ENCODE measurements at regions not wholly inside any gene's neighbourhood (a gene's known extent, or its start where the extent isn't known, plus 50 kb on each side); places are given as distances from the start of the nearest gene placed in this dataset.
A peak's percentile ranks its signal among the peaks of the same experiment; 100 is the strongest.

DNA sequence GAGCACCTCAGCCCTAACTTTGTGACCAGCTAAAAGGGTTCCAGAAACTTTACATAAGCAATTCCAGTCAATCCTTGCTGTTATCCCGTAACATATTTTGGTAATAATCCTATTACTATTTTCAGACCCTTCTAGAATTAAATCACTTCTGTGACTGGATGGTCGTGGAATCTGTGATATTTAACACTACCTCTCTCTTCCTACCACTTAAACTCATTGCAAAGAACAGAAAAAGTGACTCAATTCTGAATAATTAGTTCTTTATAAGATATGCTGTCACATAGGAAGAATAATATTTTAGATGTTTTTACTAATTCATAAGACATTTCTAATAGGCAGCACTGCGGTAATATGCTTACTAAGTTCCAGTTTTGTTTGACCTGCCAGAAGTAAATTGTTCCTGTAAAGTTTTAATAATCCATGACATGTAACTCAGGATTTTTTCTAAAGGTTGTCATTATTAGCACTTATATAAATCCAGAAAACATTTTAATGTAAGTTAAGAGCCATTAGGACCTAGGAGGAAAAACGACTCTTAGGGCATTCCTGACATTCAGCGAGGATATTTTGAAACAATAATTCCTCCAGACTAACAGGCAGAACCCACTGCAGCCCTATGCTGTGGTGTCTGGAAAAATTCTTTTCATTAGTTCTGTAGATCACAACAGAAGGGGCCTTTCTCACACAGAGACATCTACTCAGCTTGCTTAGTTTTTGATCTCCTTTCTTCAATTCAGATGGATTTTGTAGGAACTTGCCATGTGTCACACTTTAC is 113.3 kb upstream of the MBNL1 start:
- no peak for DNase-seq

DNA sequence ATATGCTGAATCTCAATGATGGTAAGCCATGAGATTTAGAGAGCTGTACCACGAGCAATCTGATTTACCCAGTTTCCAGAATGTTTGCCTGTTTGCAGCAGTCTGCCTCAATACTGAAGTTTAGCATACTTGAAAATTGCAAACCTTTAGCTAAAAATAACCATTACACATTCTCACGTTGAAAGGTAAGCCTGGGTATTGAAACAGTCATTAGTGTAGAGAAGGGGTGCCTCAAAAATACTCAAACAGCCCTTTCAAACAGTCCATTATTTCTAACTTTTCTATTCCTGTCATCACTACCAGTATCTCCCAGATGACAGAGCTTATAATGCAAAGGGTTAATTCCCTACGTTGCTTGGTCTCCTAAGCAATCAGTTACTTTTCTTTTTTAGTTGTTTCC is 111.8 kb upstream of the MBNL1 start:
- no peak for DNase-seq

DNA sequence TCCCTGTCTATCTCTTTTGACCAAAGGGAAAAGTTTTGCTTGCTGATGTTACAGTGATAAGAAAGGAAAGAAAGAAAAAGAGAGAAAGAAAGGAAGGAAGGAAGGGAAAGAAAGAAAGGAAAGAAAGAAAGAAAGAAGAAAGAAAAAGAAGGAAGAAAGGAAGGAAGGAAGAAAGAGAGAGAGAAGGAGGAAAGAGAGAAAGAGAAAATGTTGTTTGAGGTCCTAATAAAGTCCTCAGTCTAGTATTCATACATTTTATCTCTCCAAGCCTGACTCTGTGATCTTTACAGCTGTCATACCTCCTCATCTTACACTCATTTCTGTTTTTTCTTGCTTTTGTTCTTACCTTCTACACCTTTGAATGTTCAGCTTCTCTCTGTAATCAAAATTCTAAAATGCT is 111.4 kb upstream of the MBNL1 start:
- no peak for DNase-seq

DNA sequence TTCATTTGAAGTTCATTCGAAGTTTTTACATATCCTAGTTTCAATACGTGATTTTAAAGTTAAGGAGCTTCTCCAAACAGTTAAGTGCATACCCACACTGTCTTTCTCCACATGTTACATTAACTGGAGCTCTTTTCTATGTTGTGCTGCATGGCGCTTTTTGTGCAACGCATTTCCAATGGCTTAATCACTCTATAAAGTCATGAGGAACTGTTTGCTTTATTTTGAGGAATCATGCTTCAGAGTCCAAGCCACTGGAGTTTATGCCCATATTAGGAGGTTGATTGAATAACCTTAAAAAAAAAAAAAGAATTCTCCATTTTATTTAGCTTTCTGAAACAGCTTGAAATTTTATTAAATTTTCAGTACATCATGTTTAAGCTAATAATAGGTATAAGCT is 109.4 kb upstream of the MBNL1 start:
- DNase-seq, result no peak

DNA sequence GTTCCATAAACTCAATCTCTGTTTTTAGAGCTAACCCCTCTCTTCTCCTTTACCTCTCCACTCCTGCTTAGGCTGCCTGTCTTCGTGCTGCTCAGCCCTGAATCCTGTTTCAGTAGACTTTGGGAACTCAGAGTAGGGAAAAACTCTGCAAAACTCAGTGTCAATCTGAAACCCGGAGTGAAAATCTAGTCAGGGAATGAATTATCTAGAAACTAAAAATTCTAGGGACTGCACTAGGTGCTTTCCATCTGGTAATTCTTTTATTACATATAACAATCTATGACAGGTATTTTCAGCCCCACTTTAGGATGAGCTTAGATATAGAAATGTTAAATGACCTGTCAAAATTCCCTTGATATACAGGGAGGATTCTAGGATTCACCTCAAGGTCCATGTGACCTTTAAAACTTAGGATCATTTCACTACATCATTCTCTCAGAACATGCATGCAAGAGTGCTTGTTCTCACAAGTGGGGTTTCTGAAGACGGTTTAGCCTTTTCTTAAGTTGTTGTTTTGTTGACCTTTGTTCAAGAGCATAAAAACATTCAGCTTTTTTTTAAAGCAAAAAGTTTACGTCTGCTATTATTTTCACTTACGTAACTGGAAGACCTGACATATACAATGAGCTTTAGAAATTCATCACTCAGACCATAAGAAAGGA is 108.2 kb upstream of the MBNL1 start:
- no peak for DNase-seq

DNA sequence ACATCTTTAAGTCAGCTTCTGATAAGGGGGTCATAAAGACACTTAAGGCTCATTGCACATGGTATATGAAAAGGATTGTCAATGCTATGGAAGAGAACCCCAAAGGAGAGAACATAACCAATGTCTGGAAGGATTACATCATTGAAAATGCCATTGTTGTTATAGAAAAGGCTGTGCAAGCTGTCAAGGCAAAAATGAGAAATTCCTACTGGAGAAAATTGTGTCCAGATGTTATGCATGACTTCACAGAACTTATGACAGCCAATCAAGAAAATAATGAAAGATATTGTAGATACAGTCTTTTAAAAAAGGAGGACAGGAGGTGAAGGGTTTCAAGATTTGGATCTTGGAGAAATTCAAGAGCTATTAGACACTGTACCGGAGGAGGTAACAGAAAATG is 96.3 kb upstream of the MBNL1 start:
- DNase-seq, result no peak

DNA sequence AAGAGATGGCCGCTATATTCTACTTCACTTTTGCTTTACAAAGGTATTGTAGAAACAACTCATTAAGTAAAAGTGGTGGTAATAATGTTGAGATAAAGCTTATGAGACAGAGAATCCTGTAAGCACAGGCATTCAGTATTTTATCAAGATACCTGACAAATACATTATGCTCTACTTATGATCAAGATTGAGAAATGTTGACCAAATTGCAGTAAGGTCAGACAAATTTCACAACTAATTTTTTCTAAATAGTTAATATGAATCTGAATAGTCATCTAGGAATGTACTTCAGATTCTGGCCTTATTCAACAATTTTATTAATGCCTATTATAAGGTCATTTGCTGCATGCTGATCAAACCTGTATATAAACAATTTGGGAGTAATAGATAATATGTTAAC is 95.1 kb upstream of the MBNL1 start:
- no peak for DNase-seq

DNA sequence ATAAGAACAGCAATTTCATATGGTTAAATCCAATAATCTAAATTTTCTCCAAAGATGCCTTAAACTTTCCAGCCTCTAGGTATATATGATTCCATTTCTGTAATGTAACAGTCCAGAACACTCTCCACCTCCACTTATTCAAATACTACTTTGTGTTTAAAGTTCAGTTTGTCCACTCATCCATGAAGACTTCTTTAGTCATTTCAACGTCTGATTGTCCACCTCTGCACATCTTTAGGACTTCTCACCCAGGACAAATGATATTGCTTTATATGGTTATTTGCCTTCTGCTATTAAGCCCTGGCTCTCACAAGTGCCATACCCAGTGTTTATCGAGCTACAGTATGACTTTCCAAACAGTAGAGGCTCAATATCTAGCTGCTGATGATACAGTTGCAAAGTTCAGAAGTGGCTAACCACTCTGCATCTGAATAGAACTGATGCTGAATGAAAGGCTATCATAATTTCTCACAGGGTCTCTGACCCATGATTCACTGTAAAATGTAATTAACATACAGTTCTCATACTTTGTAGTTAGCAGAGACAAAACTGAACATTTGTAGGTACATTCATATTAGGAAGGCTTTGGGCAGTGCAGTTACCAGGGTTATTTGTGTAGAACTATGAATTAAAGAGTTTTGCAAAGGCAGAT is 93.7 kb upstream of the MBNL1 start:
- no peak for DNase-seq

DNA sequence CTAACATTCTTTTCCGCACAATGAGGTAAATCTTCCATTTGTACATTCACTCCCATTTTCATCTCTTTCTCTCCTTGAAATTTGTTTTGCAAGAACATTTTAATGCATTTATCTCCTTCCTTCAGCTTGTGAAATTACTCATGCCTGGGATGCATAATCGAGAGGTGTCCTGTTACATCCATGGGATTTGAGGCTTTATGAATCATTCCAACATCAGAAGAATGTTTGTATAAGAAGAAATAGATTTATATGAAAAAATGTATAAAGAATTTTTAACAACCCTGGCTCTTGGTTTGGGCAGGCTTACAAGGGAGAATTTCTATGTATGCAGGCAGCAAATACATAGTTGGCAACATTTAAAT is 93.2 kb upstream of the MBNL1 start:
- DNase-seq, result no peak

DNA sequence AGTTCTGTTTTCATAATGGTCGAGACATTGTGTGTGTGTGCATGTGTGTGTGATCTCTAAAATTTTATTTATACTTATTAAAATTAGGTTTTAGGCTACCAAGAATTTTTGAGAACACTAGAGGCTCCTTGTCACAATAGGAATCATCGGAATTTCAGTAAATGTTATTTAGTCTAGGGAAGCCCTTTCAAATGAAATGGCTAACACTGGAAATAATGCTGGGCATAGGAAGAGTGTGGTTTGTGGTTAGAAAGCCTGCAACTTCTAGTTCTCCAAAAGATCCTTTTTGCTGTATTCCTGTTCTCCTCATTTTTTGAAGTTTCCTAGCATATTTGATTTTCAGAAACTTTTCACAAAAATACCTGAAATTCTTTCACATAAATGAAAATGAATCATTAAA is 92.5 kb upstream of the MBNL1 start:
- DNase-seq, result no peak

DNA sequence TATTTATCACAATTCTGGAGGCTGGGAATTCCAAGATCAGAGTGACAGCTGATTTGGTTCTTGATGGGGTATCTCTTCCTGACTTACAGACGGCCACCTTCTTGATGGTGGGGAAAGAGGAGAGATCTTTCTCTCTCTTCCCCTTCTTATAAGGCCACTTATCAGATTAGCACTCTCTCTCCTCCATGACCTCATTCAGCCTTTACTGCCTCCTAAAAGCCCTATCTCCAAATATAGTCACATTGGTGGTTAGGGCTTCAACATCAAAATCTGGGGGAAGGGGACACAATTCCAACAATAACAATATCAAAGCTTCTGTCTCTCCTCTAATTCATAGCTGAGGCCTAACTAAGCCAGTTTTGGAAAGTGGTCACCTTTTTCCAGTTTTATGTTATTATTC is 91.7 kb upstream of the MBNL1 start:
- no peak for DNase-seq

DNA sequence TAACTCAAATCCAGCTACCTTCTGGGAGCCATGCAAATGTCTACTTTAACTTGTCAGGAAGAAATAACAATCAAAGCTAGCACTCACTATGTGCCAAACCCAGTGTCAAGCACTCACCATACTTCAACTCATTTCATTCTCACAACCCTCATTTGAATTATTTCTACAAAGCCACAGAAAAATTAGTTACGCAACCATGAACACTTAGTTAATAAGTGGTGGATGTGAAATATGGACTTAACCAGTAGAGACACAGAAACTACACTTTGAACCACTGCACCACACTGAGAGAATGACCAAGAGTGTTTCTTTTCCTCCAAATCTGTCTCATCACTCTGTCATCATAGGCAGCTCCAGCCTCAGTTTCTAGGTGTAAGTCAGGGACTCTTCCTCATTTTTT is 91.0 kb upstream of the MBNL1 start:
- no peak for DNase-seq

DNA sequence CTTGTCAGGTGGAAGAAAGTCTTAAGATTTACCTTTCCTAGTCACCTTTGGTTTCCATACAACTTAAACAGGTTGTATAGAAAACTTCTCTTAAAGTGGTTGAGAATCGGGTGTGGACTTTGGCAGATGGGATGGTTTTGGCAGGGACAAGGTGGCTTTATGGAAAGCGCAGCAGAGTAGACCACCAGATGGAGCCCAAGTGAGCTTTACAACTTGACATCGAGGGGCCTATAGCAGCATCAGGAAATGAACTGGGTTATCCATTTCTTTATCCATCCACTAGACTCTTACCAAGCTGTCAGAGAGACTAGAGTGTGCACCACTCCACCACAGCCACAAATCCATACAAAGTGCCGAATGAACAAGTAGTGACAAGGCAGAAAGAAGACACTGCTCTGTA is 85.3 kb upstream of the MBNL1 start:
- DNase-seq, result peak; percentile 42

DNA sequence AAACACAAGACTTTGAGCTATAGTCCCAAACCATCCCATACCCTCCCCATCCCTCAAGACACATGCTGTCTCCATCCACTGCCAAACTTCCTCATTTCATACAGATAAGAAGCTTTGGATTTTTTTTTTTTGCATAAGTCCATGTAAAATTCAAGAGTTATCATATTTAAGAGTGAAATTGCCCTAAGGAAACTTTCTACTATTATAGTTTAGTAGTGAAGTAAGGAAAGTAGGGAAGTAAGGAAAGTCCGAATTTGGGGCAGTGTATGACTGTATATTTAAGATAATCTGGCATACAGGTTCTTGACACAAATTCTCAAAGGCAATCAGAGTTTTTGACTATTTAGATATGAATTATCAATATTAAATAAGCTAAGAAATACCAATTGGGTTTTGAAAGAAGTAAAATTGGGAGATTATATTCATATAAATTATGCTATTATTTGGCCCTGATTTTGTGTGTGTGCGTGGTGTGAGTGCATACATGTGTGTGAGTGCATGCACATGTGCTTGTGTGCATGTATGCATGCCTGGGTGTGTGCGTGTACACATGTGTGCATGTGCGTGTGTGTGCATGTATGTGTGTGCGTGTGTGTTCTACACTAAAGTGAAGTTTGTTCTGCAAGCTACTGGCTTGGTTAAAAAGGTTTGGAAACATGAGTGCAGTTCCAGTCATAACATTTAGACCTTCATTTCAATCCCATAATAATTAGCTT is 83.6 kb upstream of the MBNL1 start:
- DNase-seq, result no peak

DNA sequence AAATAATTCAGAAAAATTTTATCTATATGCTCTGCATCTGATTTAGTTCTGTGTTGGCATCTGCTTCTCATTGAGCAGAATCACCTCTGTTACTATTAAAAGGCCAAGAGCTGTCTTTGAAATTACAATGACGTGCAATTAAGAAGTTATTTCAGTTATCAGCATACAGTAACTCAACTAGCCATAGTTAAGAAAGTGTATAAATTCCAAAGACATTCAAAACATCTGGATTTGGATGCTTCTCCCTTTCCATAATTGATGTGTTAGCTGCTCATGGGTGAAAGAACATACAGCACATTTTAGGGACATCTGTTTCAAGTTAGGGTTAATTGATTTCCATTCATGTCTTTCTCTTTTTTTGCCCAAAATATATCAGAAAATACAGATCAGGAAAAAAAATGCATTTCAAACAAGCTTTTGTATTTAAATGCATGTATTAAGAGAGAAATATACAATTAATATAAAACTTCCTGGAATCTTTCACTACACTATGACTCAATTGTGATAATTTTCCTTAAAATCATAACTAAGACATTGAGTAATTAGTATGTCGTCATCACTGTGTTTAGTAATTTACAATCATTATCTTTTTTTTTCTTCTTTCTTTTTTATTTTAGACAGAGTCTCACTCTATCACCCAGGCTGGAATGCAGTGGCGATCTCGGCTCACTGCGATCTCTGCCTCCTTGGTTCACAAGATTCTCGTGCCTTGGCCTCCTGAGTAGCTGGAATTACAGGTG is 82.7 kb upstream of the MBNL1 start:
- DNase-seq, result no peak

DNA sequence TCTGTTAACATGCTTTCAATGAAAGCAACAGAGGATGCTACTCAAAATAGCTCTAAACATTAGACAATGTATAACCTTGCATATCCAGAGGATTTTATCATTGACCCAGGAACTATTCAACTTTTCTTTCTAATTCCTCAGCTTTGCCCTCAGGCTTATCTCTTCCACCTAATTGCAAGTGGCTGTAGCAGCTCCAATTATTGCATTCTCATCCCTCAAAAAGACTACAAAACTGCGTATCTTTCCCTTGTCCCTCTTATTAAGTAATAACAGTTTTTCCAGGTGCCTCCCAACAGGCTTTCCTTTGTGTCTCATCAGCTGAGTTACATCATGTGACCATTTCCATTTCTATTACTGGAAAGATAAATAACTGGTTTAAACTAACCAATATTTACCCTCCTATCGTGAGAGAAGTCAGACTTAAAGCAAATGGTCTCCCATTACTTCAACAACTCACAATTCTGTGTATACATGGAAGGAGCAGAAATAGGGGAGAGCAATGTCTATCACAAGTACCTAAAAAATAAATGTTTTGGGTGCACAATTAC is 78.0 kb upstream of the MBNL1 start:
- DNase-seq, result no peak

DNA sequence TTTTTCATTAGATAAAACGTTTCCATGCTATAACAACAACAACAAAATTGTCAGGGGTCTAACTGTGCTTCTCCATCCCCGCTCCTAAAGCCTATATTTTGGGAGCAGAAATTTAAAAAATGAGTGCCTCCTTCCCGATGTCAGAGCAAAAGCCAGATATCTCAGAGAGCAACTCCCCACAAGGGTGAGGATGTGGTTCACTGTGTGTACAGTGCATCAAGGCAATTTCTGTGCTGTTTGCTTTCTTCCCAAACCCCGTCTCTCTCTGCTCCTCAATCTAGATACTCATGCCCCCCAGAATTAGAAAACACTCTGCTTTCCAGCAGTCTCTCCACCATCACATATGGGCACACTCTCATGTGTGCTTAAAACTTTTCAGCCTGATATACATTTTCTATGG is 76.7 kb upstream of the MBNL1 start:
- DNase-seq, result no peak

DNA sequence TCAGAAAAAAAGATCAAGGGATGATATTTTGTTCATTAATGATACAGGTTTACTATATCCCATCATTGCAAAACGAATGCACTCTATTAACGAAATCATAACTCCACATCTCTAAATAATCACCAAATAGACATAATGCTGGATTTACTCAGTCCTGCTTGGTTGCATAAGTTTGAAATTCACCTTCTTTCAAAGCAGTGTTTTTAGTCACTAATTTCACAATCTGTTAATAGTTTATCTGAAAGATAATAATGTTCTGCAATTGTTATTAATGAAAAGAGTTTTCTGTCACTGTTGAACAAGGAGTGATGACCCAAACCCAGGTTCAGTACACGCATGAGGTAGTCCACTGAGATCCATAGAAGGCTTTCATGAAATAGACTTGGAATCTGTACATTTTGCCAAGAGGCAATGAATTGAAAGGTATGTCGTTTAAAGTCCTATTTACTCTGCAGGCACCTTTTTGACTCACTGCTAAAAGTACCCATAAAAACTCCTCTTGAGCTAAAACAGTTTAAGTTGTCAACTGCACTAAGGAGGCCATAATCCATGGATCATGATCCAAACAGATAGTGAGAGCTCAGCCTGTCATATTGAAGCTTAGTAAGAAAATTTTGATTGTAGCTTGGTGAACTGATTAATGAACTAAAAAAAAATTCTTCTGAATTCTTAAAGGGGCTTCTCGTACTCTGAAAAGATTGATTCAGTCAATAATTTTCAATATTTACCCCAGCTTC is 75.6 kb upstream of the MBNL1 start:
- DNase-seq, result no peak

DNA sequence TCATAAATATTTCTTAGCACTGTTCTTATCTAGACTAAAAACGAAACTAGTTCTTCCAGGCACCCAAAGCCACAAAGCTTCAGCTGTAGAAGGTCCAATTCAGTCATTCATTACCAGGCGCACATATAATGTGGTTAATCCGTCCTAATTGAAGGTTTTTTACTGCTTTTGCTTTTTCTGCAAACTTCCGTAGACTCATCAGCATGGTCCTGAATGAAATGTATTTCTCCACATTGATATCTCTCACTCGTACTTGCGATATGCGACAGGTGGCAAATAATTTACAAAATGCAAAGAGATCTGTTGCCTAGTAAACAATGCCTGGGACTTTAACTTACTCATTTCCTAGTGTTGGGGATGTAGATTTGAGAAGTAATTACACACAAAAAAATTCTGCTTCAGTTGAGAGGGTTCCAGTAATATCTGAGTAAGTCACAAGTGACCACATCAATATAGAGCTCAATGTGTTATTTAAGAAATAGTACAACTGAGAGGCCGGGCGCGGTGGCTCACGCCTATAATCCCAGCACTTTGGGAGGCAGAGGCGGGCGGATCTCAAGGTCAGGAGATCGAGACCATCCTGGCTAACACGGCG is 75.0 kb upstream of the MBNL1 start:
- DNase-seq, result no peak

DNA sequence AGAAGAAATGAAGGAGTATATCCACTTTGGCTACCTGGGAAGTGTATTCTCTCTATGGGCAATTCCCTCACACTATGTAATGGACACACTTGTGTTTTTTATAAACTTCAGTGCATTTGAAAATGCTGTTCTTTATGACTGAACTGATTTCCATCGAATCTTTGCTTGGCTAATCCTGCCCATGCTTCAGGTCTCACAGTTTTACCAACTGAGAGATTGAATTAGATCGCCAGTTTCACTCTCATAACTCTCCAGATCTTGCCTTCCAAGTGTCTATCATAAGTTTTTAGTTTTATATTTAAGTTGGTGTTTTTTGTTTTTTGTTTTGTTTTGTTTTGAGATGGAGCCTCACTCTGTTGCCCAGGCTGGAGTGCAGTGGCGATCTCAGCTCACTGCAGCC is 73.5 kb upstream of the MBNL1 start:
- no peak for DNase-seq

DNA sequence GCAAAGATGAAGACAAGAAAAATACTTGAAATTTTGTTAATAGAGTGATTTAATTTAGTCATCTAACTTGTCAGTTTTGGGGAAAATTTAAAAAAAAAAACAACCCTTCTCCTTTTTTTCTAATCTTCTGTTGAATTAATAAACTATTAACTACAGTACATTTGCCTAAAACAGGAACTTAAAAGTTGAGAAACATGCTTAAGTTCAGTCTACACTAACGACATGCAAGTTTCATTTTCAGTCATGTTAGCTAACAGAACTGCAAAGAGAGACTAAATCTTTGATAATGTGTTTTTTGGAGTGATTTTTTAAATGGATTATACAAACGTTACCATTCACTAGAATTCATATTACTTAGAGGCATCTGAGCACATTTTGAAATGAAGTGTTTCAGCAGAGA is 71.9 kb upstream of the MBNL1 start:
- DNase-seq, result no peak

DNA sequence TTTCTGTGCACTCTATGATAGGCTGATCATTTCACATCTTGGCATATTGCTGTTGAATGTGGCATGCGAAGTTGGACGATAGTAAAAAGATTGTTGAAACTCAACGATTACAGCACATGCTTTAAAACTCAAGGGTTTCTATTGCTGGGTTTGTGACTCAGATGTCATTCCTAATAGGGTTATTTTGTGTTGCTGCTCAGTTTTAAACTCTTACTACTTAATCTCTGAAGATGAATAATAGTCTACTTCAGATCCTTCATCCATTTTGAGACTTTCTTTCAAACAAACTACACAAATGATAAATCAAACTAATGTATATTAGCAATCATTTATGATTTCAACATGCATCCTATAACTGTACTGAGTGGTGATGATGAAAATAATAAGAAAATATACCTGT is 71.3 kb upstream of the MBNL1 start:
- no peak for DNase-seq
